Activated naive CD4-positive, alpha-beta T cell treated with Interleukin-2 at 50 U/mL for 16 hours (primary cell): ENCODE measurements at regions not wholly inside any gene's neighbourhood (a gene's known extent, or its start where the extent isn't known, plus 50 kb on each side); places are given as distances from the start of the nearest gene placed in this dataset.

Experiments used
- DNase-seq: peaks from one replicate; pipeline ENCODE4 v3.0.0-alpha.2; 2020

DNA sequence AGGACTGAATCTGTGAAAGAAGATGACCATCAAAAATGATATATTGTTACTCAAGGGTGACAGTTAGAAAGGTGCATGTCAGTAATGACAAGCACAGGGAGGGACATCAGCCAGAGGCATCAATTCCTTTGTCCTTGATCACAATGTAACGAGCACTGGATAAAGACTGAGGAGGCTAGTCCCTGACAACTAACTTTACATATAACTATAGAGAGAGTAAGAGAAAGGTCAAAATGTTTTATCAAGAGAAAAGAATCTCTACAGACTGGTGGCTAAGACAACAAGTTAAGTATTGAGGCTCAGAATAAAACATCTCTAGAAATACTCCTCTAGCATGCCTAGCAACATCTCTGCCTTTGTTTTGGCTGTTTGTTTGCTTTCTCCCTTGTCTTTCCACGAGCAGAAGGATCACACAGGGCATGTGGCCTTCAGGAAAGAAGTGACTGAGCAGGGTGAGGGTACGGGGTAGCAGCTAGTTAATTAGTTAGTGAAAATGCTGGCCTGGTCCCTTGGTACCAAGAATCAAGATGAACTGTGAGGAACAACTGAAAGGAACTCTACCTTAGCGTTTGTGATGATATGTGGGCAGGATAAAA, 724.1 kb upstream of the MEF2C start:
- DNase-seq = no peak

DNA sequence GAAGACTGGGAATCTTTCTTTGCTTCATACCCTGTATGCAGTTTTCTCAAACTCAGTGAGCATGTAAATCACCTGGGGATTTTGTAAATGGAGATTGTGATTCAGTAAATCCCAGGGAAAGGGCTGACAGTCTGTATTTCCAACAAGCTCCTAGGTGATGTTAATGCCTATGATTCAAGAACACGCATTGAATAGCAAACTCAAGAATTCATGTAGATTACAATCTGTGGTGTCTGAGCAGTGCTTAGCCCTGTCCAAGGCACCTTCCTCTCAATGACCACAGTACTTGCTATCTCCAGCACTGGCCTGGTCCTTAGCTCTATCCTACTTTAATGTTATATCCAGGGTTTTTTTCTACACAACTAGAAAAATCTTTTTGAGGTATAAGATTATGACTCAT, 721.4 kb upstream of the MEF2C start:
- no peak for DNase-seq

DNA sequence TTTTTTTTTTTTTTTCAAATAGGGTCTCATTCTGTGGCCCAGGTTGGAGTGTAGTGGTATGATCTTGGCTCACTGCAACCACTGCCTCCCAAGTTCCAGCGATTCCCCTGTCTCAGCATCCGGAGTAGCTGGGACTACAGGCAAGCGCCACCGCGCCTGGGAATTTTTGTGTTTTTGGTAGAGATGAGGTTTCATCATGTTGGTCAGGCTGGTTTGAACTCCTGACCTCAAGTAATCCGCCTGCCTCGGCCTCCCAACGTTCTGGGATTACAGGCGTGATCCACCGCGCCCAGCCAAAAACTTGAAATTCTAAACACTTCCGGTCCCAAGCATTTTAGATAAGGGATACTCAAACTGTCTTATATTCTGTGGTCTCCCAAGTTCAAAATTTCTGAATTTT, 718.9 kb upstream of the MEF2C start:
- no peak for DNase-seq

DNA sequence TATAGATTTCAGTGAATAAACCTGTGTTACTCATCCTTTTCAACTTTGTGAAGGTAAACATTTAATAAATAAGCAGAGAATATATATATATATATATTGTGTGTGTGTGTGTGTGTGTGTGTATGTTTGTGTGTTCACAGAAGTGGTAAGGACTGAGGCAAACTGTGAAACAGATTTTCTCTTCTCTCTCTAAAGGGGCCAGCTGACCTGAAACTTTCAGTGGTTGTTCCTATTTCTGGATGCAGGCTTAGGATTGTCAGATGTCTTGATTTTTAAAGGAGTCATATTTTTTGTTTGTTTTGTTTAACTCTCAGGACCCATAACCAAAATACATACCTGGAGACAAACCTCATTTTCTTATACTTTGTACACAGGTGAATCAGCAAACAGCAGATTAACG, 714.9 kb upstream of the MEF2C start:
- DNase-seq = no peak

DNA sequence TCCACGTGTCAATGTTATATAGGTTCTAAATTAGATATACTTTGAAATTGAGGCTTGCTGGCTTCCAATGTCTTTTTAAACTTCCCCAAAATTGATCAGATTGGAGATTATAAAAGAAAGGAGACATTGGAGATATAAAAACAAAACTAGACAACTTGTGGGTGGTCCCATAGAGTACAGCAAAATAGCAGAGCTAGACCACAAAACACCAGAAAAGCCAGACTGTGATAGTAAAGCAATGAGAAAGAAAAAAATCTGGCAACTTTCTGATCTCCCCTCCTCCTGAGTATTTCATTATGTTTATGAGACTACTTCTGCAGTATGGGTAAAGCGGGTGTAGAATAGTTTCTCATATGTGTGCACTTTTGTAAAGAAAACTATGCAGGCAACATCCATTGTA, 713.8 kb upstream of the MEF2C start:
- no peak for DNase-seq

DNA sequence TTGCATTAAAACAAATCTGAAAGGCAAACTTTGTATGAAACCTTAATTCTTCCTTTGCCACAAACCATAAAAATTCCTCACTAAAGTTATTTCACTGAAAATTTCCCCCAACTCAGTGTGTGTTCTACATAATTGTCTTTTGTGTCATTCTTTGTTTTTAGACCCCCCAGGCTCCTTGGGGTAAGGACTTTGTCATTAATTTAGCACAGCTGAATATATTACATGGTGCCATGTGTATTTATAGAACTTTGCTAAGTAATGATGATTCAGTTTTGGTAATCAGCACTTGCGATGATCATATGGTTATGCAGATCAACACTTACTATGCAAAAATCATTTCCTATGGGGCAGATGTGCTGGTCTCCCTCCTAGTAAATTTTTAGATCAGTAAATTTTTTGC, 712.1 kb upstream of the MEF2C start:
- no peak for DNase-seq

DNA sequence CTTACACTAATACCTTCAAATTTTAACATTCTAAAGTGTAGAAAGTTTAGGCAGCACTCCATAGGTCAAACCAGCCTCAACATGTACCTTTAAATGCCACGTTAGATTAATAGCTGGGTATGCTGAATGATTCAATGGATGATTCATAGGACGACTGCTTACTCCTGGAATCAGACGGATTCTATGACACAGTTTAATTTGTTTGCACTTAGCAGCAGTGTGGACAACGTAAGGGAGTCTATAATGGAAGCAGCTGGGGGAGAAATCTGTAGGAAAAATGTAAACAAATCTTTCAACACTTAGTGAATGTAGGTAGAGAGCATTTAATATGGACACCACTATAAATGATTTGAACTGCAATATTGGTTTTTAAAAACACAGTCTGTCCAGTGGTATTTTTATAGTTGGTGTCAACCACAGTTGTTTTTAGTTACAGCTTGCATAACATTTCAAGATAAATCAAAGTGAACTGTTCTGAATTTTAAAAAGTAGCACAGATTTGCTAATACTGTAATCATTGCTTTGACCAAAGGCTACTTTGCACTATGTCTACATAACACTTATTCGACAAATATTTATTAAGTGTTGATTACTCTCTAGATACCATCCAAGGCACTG, 701.5 kb upstream of the MEF2C start:
- DNase-seq = no peak

DNA sequence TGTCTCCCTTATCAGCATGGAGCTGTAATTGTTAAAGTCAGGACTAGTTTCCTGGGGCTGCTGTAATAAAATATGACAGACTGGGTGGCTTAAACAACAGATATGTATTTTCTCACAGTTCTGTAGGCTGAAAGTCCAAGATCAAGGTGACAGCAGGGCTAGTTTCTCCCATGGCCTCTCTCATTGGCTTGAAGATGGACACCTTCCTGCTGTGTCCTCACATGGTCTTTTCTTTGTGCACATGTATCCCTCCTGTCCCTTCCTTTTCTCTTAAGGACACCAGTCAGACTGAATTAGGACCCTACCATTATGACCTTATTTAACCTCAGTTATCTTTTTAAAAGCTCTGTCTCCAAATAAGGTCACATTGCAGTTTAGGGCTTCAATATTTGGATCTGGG, 700.5 kb upstream of the MEF2C start:
- DNase-seq = no peak

DNA sequence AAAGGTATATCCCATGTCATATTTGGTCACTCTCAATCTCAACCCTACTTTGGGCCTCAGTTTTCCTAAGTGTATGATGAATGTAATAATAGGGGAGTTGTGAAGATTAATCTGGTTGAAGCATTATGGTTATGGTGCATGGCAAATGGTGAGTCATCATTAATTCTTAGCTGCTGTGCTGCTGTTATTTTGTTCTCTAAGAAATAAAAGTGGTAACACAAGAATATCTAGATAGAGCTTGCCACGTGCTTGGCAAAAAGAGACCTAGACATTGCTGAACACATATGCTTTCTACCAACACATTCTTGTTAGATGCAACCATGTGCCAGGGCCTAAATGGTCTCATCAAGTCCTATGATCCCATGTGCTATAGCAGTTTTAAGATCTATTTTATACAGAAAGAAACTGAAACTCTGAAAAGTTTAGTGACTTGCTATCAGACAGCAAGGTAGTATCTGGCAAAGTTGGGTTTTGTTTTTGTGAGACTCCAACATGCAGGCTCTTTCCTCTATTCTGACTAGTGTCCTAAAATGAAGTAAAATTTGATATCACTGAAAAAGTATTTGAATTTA, 699.9 kb upstream of the MEF2C start:
- no peak for DNase-seq

DNA sequence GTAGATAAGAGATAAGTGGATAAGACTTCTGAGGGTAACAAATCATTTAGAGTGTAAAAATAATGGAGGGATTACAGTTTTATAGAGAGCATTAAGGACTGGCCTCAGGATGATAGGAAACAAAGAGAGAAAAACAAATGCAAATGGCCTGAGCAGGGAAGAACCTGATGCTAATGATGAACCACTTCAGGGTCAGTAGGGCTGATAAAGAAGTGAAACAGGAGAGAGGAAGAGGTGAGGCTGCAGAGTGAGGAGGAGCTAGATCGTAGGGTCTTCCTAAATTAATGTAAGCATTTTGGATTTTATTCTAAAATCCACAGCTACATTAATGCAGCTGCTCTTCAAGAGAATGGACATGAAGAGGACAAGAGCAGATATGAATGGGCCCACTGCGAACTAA, 698.0 kb upstream of the MEF2C start:
- no peak for DNase-seq

DNA sequence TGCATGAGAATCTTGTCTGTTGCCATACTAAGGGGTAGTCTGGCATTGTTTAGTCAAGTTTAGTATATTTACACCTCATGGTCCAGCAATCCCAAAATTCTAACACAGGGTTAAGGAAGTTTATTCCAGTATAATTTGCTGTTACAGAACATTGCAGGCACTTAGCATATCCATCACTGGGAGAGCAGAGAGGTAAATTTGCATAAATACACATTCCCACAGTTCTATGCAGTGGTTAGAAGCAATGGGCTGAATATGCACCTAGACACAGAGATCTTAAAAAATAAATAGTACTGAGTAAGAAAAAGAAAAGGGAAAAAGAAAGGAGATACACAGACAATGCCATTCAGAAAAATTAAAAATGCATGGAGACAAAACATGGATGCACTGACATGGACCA, 692.3 kb upstream of the MEF2C start:
- no peak for DNase-seq

DNA sequence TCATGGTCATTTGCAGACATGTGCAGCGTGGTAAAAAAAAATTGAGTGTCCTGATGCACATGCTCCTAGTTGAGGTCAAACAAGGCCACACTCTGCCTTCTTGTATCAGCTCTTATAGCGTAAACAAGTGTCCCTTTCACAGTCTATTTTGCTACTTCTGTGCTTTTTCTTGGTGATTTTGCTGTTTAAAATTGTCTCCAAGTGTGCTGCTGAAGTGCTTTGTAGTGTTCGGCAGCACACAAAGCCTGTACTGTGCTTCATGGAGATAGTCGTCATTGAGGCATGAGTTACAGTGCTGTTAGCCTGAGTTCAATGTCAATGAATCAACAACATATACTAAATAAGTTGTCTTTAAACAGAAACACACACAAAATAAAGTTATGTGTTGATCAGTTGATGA, 690.4 kb upstream of the MEF2C start:
- no peak for DNase-seq

DNA sequence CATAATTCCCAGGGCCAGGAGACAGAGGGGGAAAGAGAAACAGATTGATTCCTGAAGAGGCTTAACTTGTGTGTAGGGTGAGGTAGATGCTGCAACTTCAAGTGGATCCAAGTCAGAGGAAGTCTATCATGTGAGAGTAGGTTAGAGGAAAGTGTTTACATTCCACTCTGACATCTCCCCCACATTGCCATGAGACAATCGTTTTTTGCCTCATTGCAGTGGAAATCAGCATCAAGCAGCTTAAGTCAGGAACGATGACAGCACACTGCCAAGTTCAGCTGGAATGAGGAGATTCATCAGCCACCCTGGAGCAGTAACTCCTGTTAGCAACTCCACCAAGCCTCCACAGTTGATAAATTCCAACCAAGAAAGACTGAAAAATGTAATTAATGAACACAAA, 689.7 kb upstream of the MEF2C start:
- DNase-seq = no peak

DNA sequence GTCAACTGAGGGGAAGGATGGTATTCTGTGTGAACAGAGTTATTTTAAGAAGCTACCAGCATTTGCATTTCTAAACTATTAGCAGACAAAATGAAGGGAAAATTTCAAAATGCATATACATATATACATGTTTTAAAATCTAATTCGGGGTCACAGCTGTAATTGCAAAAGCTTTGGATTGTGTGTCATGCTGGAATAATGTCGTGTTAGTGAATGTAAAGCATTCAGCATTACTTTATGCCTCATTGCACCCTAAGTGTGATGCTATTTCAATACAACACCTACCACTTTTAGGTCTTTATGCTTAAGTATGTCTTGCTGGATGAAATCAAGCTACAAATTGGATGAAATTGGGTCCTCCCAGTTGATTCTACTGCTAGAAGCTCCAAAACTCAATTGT, 687.6 kb upstream of the MEF2C start:
- no peak for DNase-seq

DNA sequence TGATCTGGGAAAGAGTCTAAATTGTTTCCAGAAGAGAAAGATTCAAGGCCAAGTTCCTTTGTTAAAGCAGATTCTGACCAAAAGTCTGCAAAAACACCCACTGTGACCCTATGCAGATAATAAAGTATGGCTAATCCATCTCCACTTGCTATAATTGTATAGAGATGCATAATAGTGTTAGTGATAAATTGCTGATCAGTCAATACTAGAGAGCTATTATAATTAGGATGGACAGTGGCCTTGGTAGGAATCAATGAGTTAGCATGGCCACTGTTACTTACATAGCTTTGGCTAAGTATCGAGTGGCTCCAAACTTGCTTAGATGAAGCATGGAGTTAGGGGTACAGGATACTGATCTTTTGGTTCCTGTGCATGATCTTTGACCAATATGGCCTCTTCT, 683.4 kb upstream of the MEF2C start:
- DNase-seq = no peak

DNA sequence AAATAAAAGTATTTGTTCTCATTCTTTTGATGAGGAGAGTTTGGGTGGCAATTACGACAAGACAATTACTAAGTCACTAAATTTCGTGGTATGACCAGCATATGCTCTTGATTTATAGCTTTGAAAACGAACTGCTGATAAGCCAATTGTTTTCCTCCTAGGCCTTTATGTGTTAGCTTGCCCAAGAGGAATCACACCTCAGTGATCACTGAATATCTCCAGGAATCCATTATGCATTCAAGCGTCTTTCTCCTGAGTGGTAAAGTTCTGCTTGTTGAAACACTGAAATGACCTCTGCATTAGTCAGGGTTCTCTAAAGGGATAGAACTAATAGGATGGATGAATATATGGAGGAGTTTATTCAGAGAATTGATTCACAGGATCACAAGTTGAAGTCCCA, 677.7 kb upstream of the MEF2C start:
- DNase-seq = no peak

DNA sequence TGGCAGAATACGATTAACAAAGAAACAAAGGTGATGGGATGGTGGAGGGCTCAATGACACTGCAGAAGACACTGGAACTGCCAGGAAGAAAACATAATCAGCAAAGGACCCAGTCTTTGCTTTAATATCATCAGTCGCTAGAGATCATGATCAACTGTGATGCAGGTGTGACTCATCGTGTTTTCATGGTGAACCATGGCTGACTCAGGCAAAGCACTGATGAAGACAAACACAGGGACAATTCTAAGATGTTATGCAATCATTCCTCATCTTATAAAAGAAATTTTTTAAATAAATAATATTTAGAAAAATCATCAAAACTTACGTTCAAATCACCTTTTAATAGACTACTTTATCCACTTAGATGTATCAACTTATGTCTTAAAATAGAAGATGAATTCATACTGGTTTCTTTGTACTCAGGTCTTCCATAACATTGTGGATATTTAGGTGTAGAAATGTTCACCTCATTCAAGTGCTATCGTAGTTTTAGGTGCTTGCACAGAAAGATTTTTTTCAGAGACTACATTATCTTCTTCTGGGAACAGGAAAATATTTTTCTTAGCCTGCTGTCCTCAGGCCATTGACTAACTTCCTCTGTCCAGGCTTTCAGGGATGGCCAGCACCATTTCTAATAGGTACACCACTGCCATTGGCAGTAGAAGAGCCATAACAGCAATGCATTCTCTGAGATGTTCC, 673.4 kb upstream of the MEF2C start:
- no peak for DNase-seq

DNA sequence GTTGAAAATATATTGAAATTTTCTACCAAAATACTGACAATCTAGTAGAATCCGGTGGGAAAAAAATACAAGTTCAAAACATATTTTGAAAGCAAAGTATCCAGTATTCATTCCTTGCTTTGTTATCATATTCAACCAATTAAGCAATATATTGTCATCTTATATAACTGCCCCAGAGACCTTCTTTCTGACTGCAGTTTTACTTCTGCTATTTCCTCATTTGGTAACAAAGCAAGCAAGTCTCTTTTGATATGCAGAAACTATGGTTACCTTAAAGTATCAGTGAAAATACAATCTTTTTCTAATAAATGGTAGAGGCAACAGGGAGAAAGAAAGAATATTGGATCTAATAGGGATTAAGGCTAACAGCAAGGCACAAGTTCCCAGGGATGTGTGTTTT, 663.7 kb upstream of the MEF2C start:
- DNase-seq = no peak

DNA sequence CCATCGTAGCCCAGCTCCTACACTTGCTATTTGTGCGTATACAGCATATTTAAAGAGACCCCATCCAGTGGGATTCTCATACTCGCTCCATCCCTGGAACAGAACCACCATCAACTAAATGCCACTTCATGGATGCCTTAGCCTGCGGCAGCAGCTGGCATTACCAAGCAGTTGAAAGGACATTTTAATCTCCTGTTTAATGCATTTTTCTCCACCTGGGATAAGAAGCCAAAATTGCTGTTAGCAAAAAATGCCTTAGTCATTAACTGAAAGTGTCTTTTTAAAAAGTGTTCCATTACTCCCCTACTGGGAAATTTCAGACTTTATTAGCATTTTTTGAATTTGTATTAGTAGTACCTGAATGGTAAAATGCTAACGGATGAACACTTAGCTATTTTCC, 662.6 kb upstream of the MEF2C start:
- DNase-seq = no peak

DNA sequence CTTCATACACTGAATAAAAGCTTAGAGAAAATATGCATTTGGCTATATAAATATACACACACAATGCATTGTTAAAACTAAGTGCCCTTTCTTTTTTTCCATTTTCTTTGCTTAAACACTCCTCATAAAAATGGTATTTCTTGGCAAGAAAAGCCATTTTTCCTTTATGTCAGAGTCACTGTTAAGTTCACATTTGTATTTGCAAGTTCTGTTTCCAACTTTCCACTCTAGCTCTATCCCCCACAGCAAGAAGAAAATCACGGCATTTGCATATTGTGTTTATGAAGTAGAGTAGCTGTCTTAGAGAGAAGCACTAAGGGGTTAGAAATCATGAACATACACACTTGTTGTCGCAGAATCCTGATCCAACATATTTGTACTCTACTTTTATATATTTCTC, 662.1 kb upstream of the MEF2C start:
- DNase-seq = no peak

DNA sequence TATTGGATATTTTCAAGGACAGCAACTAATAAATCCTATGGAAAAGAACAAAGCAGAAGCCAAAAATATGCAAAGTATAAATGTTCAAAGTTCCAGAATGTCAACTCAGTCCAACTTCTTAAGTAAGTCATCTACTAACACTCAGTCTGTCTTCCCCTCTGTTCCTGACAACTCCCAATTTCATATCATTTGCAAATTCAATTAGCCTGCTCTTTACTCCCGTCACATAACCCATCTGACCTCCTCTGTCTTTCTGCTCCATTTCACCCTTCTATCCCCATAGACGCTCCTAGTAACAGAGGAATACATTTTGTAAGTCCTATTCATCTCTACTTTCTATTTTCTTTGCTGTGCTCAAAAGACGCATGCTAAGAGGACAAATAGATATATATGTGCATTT, 659.8 kb upstream of the MEF2C start:
- DNase-seq = no peak

DNA sequence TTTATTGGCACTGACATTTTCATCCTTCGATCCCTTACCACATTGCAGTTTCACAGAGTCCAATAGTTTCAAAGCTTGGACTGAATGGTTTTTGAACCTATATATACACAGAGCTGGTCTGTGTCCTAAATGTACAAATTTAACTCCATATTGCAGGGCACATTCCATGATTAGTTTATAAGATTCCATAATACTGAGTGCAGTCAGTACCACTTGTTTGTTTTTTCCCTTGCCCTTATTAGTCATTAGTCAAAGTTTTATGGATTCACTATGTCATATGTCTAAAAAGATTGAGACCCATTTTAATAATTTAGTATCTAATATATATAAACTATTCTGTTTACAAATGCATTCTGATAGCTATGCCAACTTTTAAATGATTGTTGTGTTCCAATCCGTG, 654.8 kb upstream of the MEF2C start:
- no peak for DNase-seq

DNA sequence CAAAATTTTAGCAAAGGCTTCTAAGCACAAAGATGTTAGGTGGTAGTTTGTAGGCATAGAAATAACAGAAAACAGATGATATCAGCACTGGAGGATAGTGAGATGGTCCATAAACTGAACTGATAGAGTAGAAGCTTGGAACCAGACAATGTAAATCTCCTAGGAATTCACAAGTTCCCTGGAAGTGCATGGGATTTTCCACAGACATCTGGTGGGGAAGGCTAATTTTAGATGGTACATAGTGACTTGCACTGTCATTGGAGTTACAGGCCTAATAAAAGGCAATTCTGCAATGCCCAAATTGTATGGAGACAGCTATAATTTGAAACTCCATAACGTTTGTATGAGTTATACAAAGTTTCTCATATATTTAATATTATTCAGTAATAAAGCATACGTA, 653.0 kb upstream of the MEF2C start:
- no peak for DNase-seq

DNA sequence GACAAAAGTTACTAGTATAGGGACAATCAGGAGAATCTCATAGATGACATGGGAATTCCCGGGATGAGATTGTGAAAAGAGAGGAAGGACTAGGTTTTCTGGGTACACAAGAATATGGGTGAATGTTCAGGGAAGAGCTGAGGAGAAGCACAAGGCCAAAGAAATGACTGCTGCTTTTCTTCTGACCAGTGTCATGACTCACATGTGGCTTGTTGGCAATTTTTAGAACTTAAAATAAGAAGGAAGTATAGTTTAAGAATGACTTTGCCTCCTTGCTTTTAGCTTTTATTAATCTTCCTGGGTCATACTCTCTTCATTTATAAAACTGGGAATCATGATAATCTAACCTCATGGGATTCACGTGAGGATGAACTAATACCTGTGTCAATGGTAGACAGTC, 652.4 kb upstream of the MEF2C start:
- no peak for DNase-seq

DNA sequence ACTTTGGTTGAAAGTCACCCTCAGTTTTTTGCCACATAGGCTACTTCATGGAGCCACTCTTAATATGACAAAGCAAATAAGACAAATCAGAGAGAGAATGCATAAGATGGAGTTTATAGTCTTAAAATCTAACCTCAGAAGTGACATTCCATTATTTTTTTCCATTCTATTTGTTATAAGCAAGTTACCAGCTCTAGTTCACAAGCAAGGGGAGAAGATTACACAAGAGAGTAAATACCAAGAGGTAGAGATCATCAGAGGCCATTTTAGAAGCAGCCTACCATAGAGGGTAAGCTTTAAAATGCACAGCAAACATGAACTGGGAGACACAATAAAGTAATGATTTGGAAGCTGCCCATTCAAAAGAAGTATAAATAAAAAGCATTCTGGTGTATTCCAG, 651.3 kb upstream of the MEF2C start:
- no peak for DNase-seq
